Activated CD4-positive, alpha-beta memory T cell treated with anti-CD3 and anti-CD28 coated beads for 36 hours (primary cell): ENCODE measurements at regions not wholly inside any gene's neighbourhood (a gene's known extent, or its start where the extent isn't known, plus 50 kb on each side); places are given as distances from the start of the nearest gene placed in this dataset.
"Not testable (repeated sequence)": the region's sequence is repeated elsewhere in the genome, so short reads cannot be mapped to it uniquely, and the experiment has no call there.

Source experiments
- CTCF ChIA-PET: fragments of 350-600 bp; sonication (Branson Sonifier 250); formaldehyde crosslinking; loops from one replicate; lab custom pipeline; 2021; ENCODE audit warnings: antibody characterized with exemption, inconsistent platforms; lab: Charles Lee
- POLR2A ChIA-PET: fragments of 350-600 bp; sonication (Branson Sonifier 250); formaldehyde crosslinking; loops from one replicate; lab custom pipeline; 2021; ENCODE audit warnings: antibody characterized with exemption; lab: Charles Lee
- DNase-seq: peaks from one replicate; pipeline ENCODE4 v3.0.0-alpha.2; 2020
- H3K27ac Mint-ChIP-seq: one replicate; pipeline ENCODE4 v1.8.0; 2021; ENCODE audit warnings: mixed read lengths
- H3K27me3 Mint-ChIP-seq: one replicate; pipeline ENCODE4 v1.8.0; 2021; ENCODE audit warnings: mixed read lengths
- H3K36me3 Mint-ChIP-seq: one replicate; pipeline ENCODE4 v1.8.0; 2021; ENCODE audit warnings: mixed read lengths
- H3K4me1 Mint-ChIP-seq: one replicate; pipeline ENCODE4 v1.8.0; 2021; ENCODE audit warnings: low read depth, mixed read lengths
- H3K4me3 Mint-ChIP-seq: one replicate; pipeline ENCODE4 v1.8.0; 2021; ENCODE audit warnings: mild to moderate bottlenecking, mixed read lengths
- H3K9me3 Mint-ChIP-seq: one replicate; pipeline ENCODE4 v1.8.0; 2021; ENCODE audit warnings: mixed read lengths
- intact Hi-C: fragments of 100-400 bp; cut with micrococcal nuclease; formaldehyde crosslinking; loops from one replicate; pipeline ENCODE4 v1.15.1; 2023

GRCh38 chrX:125520029-125520428, 200.4 kb downstream of the TEX13C start:
- H3K27me3 Mint-ChIP-seq = no peaks in the 10 kb centered on the region
- DNase-seq = no peak
- no peaks in the 10 kb centered on the region for H3K4me1 Mint-ChIP-seq
- ChIA-PET POLR2A (no interaction called here), CTCF (no interaction called here)
- no peaks in the 10 kb centered on the region for H3K9me3 Mint-ChIP-seq
- intact Hi-C loops = no loop called here
- no peak overlapping the region for H3K4me3 Mint-ChIP-seq
- H3K27ac Mint-ChIP-seq = no peak overlapping the region
- H3K36me3 Mint-ChIP-seq = no peaks in the 10 kb centered on the region

GRCh38 chrX:125522752-125523151, 203.1 kb downstream of the TEX13C start:
- ChIA-PET CTCF (no interaction called here), POLR2A (no interaction called here)
- intact Hi-C loops = no loop called here

GRCh38 chrX:125532411-125533089, 212.9 kb downstream of the TEX13C start:
- no peaks in the 10 kb centered on the region for H3K36me3 Mint-ChIP-seq
- H3K27me3 Mint-ChIP-seq = no peaks in the 10 kb centered on the region
- intact Hi-C loops = no loop called here
- H3K9me3 Mint-ChIP-seq = no peaks in the 10 kb centered on the region
- H3K27ac Mint-ChIP-seq = no peak overlapping the region
- ChIA-PET CTCF (no interaction called here), POLR2A (no interaction called here)
- H3K4me1 Mint-ChIP-seq = no peaks in the 10 kb centered on the region
- no peak overlapping the region for H3K4me3 Mint-ChIP-seq
- no peak for DNase-seq

More at GRCh38 chrX:125522752-125523151, 203.1 kb downstream of the TEX13C start:
- Mint-ChIP-seq H3K4me3 (no peak overlapping the region), H3K27ac (no peak overlapping the region), H3K9me3 (peaks cover 4% of the 10 kb centered on the region), H3K4me1 (no peaks in the 10 kb centered on the region), H3K36me3 (no peaks in the 10 kb centered on the region), H3K27me3 (no peaks in the 10 kb centered on the region)
- no peak for DNase-seq

- Mint-ChIP-seq H3K9me3 (no peaks in the 10 kb centered on the region), H3K36me3 (no peaks in the 10 kb centered on the region), H3K4me1 (no peaks in the 10 kb centered on the region), H3K27ac (no peak overlapping the region), H3K27me3 (no peaks in the 10 kb centered on the region), H3K4me3 (no peak overlapping the region)
- DNase-seq = no peak
- intact Hi-C loops = no loop called here
- CTCF ChIA-PET = no interaction called here
- POLR2A ChIA-PET = no interaction called here
Measured at GRCh38 chrX:125533352-125533751, 213.7 kb downstream of the TEX13C start.

GRCh38 chrX:125544031-125544660, 224.5 kb downstream of the TEX13C start:
- intact Hi-C loops = no loop called here
- Mint-ChIP-seq H3K27ac (no peak overlapping the region), H3K4me1 (no peaks in the 10 kb centered on the region), H3K9me3 (no peaks in the 10 kb centered on the region), H3K36me3 (no peaks in the 10 kb centered on the region), H3K27me3 (no peaks in the 10 kb centered on the region), H3K4me3 (no peak overlapping the region)
- ChIA-PET POLR2A (no interaction called here), CTCF (no interaction called here)
- no peak for DNase-seq

GRCh38 chrX:125544856-125545255, 225.2 kb downstream of the TEX13C start:
- H3K36me3 Mint-ChIP-seq = no peaks in the 10 kb centered on the region
- H3K4me1 Mint-ChIP-seq = no peaks in the 10 kb centered on the region
- H3K27me3 Mint-ChIP-seq = no peaks in the 10 kb centered on the region
- no peak overlapping the region for H3K27ac Mint-ChIP-seq
- ChIA-PET POLR2A (no interaction called here), CTCF (no interaction called here)
- H3K4me3 Mint-ChIP-seq = no peak overlapping the region
- no peaks in the 10 kb centered on the region for H3K9me3 Mint-ChIP-seq
- no peak for DNase-seq
- intact Hi-C loops = no loop called here

- CTCF ChIA-PET = no interaction called here
- intact Hi-C loops = no loop called here
- POLR2A ChIA-PET = no interaction called here
- no peaks in the 10 kb centered on the region for H3K4me1 Mint-ChIP-seq
- DNase-seq = no peak
- no peak overlapping the region for H3K27ac Mint-ChIP-seq
- no peaks in the 10 kb centered on the region for H3K36me3 Mint-ChIP-seq
- no peaks in the 10 kb centered on the region for H3K9me3 Mint-ChIP-seq
- no peak overlapping the region for H3K4me3 Mint-ChIP-seq
- no peaks in the 10 kb centered on the region for H3K27me3 Mint-ChIP-seq
Measured at GRCh38 chrX:125577479-125577878, 257.8 kb downstream of the TEX13C start.

GRCh38 chrX:125604448-125604847, 284.8 kb downstream of the TEX13C start:
- Mint-ChIP-seq H3K9me3 (no peaks in the 10 kb centered on the region), H3K36me3 (no peaks in the 10 kb centered on the region), H3K27me3 (no peaks in the 10 kb centered on the region), H3K4me1 (no peaks in the 10 kb centered on the region), H3K27ac (no peak overlapping the region), H3K4me3 (no peak overlapping the region)
- POLR2A ChIA-PET = no interaction called here
- CTCF ChIA-PET = no interaction called here
- no peak for DNase-seq
- intact Hi-C loops = no loop called here

- no peaks in the 10 kb centered on the region for H3K36me3 Mint-ChIP-seq
- no peaks in the 10 kb centered on the region for H3K9me3 Mint-ChIP-seq
- H3K27ac Mint-ChIP-seq = no peak overlapping the region
- intact Hi-C loops = no loop called here
- H3K27me3 Mint-ChIP-seq = no peaks in the 10 kb centered on the region
- H3K4me1 Mint-ChIP-seq = no peaks in the 10 kb centered on the region
- no peak overlapping the region for H3K4me3 Mint-ChIP-seq
- POLR2A ChIA-PET = no interaction called here
- DNase-seq = no peak
- CTCF ChIA-PET = no interaction called here
Measured at GRCh38 chrX:125605145-125605544, 285.5 kb downstream of the TEX13C start.

GRCh38 chrX:125614591-125615343, 295.1 kb downstream of the TEX13C start:
- H3K27ac Mint-ChIP-seq, DNase-seq, H3K4me3 Mint-ChIP-seq, H3K4me1 Mint-ChIP-seq, H3K27me3 Mint-ChIP-seq, H3K9me3 Mint-ChIP-seq, intact Hi-C loops, POLR2A ChIA-PET, H3K36me3 Mint-ChIP-seq, CTCF ChIA-PET: not testable (repeated sequence)

GRCh38 chrX:125620715-125621587, 301.3 kb downstream of the TEX13C start:
- ChIA-PET CTCF (no interaction called here), POLR2A (no interaction called here)
- Mint-ChIP-seq H3K27ac (no peak overlapping the region), H3K27me3 (no peaks in the 10 kb centered on the region), H3K4me3 (no peak overlapping the region), H3K9me3 (no peaks in the 10 kb centered on the region), H3K36me3 (no peaks in the 10 kb centered on the region), H3K4me1 (no peaks in the 10 kb centered on the region)
- intact Hi-C loops = no loop called here
- DNase-seq = no peak

GRCh38 chrX:125621588-125621927, 301.9 kb downstream of the TEX13C start:
- intact Hi-C loops = no loop called here
- Mint-ChIP-seq H3K27me3 (no peaks in the 10 kb centered on the region), H3K27ac (no peak overlapping the region), H3K4me1 (no peaks in the 10 kb centered on the region), H3K36me3 (no peaks in the 10 kb centered on the region), H3K9me3 (no peaks in the 10 kb centered on the region), H3K4me3 (no peak overlapping the region)
- ChIA-PET CTCF (no interaction called here), POLR2A (no interaction called here)
- no peak for DNase-seq
